ENCODE measurements at regions not wholly inside any gene's neighbourhood (a gene's known extent, or its start where the extent isn't known, plus 50 kb on each side); places are given as distances from the start of the nearest gene placed in this dataset.

DNA sequence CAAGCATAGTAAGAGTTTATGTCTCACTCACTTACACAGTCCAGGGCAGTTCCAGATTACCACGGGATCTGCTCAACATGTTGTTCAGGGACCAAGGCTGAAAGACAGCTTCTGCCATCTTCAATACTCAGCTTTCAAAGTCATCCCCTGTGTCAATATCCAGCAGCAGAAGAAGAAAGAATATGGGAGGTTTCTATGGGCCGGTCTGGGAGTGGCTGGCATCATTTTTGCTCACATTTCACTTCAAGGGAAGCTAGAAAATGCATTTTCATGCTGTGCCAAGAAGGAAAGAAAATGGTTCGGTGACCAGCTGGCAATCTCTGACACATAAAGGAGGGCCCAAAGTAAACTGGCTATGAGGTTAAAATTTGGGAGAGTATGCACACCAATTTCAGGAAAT lies 211.5 kb upstream of the KLF3 start:
- ATAC-seq = no peak
- H3K9me3 Mint-ChIP-seq = peaks cover 9 to 20% of the 10 kb centered on the region in 2 donors
- H3K4me1 Mint-ChIP-seq = peaks cover 59% of the 10 kb centered on the region
- H3K4me3 Mint-ChIP-seq = peak overlapping the region in 1 of 2 donors; percentile 20
- H3K27me3 Mint-ChIP-seq = no peaks in the 10 kb centered on the region
- H3K27ac Mint-ChIP-seq = no peak overlapping the region
- no peak for DNase-seq

DNA sequence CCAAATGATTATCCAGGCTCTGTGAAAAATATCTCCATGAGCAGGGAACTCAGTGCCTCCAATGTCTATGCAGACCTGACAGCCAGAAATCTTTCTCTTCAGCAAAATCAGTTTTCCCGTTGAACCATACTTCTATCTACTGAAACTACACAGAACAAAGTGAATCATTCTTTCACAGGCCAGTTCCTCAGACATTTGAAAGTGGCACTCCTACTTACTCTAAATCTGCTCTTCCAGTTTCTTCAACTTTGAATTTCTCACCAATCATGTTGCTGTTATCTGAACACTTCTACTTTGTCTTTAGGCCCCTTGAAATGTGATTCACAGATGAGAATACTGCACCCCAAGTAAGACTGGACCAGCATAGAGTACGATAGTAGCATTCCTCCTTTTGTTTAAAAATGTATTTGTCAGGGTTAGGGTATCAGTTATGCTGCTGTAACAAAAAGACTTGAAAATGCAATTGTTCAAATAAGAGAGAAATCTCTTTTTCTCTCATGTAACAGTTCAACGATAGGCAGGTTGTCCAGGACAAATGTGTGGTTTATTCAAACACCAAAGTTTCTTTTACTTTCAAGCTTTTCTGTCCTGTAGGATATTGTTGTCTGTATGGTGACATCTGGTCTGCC lies 210.6 kb upstream of the KLF3 start:
- Mint-ChIP-seq H3K4me1 (peaks cover 59% of the 10 kb centered on the region), H3K4me3 (peak overlapping the region in 1 of 2 donors; percentile 53), H3K27ac (no peak overlapping the region), H3K9me3 (peaks cover 8 to 17% of the 10 kb centered on the region in 2 donors), H3K27me3 (no peaks in the 10 kb centered on the region)
- DNase-seq (no peak), ATAC-seq (no peak)

DNA sequence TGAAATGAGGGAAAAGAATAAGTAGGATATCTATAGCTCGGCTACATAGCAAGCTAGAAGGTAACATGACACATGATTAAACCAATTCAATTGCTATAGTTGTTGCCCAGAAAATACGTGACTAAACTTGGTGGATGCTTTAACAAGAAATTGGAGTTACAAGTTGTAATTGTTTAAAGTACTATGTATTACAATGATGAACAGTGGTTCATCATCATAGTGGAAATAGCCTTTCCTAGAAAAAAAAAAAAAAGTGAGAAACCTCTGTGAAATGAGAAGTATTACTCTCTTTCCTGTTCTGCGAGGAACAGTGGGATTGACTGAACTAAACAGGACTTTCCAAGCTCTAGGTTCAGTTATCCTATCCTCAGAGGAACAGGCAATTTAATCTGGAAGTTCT lies 209.7 kb upstream of the KLF3 start:
- H3K4me3 Mint-ChIP-seq = peak overlapping the region; percentile 53 to 55
- no peak for DNase-seq
- no peak overlapping the region for H3K27ac Mint-ChIP-seq
- ATAC-seq = no peak
- peaks cover 8 to 16% of the 10 kb centered on the region in 2 donors for H3K9me3 Mint-ChIP-seq
- H3K27me3 Mint-ChIP-seq = no peaks in the 10 kb centered on the region
- peaks cover 58% of the 10 kb centered on the region for H3K4me1 Mint-ChIP-seq

DNA sequence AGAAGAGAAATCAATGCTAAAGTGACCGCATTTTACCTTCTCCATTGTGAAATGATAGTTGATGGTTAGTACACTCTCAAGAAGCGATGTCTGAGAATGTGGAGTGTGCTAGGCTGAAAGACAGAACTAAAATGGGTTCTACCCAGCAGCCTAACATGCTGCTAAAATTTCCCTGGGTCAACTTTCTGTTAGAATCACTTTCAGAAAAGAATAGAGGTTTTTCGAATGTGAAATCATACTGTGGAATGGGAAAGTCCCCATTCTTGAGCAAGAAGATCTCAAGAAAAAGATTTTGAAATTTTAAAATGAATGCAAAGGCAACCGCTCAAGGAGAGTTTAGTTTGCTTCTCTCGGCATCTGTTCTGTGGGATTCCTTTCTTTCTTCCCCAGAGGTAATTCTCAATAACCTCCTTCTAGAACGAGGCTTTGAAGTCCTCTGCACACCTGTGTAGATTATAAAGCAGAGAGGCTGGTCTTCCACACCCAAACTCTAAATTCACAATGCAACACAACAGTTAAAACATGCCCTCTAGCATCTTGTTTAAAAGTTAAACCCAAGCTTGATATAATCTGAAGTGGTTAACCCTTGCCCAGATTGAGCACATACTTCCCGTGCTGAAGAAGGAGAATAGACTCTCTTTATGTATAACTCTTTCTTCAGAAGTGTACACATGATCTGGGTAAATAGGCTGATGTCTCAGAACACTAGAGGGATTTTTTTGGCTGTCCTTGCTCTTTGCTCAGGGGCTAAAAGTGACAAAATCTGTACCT lies 208.7 kb upstream of the KLF3 start:
- Mint-ChIP-seq H3K4me1 (peaks cover 51% of the 10 kb centered on the region), H3K27me3 (no peaks in the 10 kb centered on the region), H3K9me3 (peaks cover 8 to 11% of the 10 kb centered on the region in 2 donors), H3K4me3 (peak overlapping the region; percentile 16 to 53), H3K27ac (no peak overlapping the region)
- peak in 1 of 2 donors; percentile 26 for DNase-seq
- ATAC-seq = peak; percentile 88

DNA sequence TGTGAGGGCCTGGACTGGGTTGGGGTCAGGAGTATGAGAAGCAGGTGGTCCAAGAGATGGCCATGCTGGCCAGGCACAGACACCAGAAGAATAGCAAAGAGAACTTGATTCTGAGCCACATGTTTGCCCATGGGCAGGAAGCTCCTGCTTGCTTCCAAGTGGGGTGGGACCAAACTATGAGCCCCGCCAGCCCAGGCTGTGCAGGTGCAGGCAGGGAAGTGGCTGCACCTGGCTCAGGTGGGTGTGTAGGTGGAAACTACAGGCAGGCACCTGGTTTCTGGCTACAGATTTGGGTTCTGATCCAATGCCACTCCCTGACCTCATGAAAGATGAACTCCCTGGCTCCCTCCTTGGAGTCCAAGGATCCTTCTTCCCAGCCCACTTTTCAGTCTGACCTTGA lies 207.9 kb upstream of the KLF3 start:
- ATAC-seq (no peak), DNase-seq (no peak)
- Mint-ChIP-seq H3K9me3 (peaks cover 8 to 11% of the 10 kb centered on the region in 2 donors), H3K27me3 (no peaks in the 10 kb centered on the region), H3K27ac (no peak overlapping the region), H3K4me3 (no peak overlapping the region), H3K4me1 (peaks cover 51% of the 10 kb centered on the region)

DNA sequence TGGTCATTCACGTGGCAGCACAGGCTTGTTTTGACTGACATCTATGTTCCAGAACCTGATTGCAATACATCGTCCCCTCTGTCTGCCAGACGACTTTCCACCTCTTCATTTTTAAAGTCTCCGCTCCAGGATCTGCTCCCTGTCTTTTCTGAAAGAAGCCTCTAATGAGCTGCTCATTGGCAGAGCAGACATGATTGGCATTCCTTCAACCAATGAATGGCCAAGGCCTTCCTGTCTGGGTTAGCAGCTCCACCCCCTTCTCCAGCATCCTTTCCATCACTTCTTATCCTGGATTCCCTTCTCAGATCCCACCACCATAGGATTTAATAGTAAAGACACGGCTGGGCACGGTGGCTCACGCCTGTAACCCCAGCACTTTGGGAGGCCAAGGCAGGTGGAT lies 202.7 kb upstream of the KLF3 start:
- H3K9me3 Mint-ChIP-seq = peaks cover 0 to 7% of the 10 kb centered on the region in 2 donors
- no peaks in the 10 kb centered on the region for H3K27me3 Mint-ChIP-seq
- DNase-seq (no peak), ATAC-seq (no peak)
- H3K4me1 Mint-ChIP-seq = peaks cover 11% of the 10 kb centered on the region
- H3K4me3 Mint-ChIP-seq = no peak overlapping the region
- peak overlapping the region in 1 of 2 donors; percentile 67 for H3K27ac Mint-ChIP-seq

DNA sequence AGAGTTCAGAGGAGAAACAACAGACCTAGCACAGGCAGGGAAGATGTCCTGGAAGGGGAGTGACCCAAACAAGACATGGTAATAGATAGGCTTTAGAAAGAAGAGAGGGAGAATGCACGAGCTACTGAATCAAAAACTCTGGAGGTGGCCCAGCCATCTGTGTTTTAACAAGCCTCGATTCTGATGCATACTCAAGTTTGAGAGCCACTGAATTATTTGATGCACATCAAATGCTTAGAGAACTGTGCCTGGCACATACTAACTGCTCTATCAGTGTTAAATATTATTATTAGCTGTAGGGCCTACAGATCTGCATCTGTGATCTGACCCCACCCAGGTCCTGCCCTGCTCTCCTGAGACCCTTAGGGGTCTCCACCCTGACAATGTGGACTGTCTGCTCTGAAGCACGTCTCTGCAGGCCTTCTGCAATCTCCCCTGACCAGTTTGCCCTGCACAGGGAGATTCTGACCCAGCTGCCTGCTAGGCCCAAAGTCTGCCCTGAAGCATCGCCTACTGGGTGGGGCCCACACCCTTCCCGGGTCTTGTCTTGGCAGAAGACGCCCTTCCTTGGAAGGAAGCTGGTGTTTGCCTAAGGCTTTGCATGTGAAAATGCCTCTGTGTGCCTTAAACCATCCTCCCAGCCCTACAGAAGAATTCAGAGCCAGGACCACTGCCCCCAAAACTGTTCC lies 201.5 kb upstream of the KLF3 start:
- no peaks in the 10 kb centered on the region for H3K27me3 Mint-ChIP-seq
- peaks cover 9 to 18% of the 10 kb centered on the region in 2 donors for H3K9me3 Mint-ChIP-seq
- DNase-seq = no peak
- no peak overlapping the region for H3K4me3 Mint-ChIP-seq
- ATAC-seq = no peak
- no peak overlapping the region for H3K27ac Mint-ChIP-seq
- peaks cover 11% of the 10 kb centered on the region for H3K4me1 Mint-ChIP-seq

DNA sequence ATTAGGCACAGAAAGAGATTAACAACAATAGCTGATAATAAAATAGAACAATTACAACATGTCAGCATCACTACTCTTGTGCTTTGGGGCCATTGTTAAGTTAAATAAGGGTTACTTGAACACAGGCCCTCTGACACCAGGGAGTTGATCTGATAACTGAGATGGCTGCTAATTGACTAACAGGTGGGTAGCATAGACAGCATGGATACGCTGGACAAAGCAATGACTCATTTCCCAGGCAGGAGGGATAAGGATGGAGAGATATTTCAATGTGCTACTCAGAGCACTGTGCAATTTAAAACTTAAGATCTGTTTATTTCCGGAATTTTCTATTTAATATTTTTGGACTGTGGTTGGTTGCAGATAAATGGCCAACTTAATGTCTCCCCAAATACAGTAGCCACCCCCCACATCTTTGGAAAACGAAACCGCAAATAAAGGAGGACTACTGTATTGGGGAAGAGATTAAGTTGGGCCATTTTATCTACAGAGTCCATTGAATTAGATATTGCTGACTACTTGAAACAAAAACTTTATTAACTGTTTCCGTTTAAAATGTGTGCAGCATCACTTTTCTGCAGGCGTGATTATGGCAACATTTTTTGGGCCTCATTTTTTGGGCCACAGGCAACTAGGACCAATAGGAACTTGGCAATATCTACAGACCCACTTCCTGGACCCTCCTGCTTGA lies 200.6 kb upstream of the KLF3 start:
- DNase-seq (no peak), ATAC-seq (no peak)
- Mint-ChIP-seq H3K9me3 (peaks cover 11 to 18% of the 10 kb centered on the region in 2 donors), H3K27me3 (no peaks in the 10 kb centered on the region), H3K4me3 (no peak overlapping the region), H3K27ac (no peak overlapping the region), H3K4me1 (peaks cover 11% of the 10 kb centered on the region)

DNA sequence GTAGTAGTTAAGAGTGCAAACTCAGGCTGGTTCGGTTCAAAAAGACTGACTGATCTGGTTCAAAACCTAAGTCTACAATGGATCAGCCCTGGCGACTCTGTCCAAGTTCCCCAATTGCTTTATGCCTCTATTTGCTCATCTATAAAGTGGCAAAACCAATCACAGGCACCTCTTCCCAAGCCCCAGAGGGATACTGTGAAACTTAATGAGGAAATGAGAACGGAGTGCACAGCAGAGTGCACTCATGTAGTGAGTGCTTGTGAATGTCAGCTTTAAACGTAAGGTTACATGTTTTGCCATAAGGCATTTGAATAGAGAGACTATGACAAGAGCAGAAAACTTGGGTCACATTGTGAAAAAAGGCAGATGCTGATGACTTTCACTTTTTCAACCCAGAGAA lies 199.7 kb upstream of the KLF3 start:
- no peak overlapping the region for H3K27ac Mint-ChIP-seq
- no peak for ATAC-seq

DNA sequence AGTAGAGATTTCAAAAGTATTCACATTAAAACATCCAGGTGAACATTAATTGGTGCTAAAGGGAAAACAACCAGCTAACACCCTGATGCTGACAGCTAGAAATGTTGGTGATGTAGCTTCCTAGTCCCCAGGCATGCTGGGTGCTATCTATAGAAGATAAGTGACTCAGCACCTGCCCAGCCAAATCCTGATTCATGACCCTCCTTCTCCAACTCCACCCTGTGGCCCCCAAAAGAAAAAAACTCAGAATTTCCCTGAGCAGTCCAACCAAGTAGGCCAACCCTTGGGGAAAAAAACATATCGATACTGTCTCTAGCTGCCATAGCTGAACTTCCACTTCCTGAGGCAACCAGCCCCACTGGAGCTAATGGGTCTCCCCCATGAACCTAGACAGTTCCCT lies 197.6 kb upstream of the KLF3 start:
- Mint-ChIP-seq H3K9me3 (peaks cover 22 to 24% of the 10 kb centered on the region in 2 donors), H3K27ac (no peak overlapping the region), H3K4me1 (peaks cover 11% of the 10 kb centered on the region), H3K4me3 (no peak overlapping the region), H3K27me3 (no peaks in the 10 kb centered on the region)
- no peak for ATAC-seq
- no peak for DNase-seq

More for the DNA sequence above, 199.7 kb upstream of the KLF3 start:
- no peak for DNase-seq
- Mint-ChIP-seq H3K27me3 (no peaks in the 10 kb centered on the region), H3K4me1 (peaks cover 11% of the 10 kb centered on the region), H3K9me3 (peaks cover 16 to 18% of the 10 kb centered on the region in 2 donors), H3K4me3 (no peak overlapping the region)

DNA sequence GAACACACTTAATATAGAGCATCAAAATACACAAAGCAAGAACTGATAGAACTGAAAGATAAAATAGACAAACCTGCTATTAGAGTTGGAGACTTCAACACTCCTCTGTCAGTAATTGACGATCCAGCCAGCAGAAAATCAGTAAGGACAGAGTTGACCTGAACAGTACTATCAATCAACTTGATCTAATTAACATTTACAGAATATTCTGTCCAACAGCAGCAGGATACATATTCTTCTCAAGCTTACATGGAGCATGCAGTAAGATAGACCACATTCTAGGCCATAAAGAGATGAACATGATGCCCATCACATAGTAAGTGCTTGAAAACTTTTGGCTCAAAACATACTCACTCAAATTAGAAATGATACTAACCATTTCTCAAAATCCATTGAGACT lies 196.7 kb upstream of the KLF3 start:
- H3K4me3 Mint-ChIP-seq = no peak overlapping the region
- H3K27me3 Mint-ChIP-seq = no peaks in the 10 kb centered on the region
- DNase-seq (no peak), ATAC-seq (no peak)
- H3K27ac Mint-ChIP-seq = no peak overlapping the region
- peaks cover 11% of the 10 kb centered on the region for H3K4me1 Mint-ChIP-seq
- H3K9me3 Mint-ChIP-seq = peaks cover 22 to 24% of the 10 kb centered on the region in 2 donors

DNA sequence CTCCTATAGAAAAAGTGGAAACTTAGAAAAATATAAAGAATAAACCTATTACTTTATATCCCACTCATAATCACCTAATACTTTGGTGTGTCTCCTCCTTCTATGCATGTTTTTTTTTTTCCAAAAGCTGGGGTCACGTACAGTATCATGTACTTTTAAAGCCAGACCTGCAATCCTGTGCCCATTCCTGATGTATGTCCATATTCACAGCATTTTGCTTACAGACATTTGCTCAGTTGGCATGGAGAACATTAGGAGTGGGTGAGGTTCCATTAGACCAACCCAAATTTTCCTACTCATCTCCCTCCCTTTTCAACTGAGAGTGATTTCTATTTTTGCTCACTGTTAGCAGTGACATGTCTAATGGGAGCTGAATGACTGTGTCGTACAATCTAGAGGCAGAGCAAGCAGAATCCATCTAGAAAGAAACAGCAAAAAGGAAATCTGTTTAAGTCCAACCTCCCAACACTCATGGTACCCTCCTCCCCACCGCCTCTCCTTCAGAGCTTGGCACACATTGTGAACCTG lies 195.6 kb upstream of the KLF3 start:
- no peak for ATAC-seq
- no peak overlapping the region for H3K4me3 Mint-ChIP-seq
- H3K27ac Mint-ChIP-seq = no peak overlapping the region
- H3K9me3 Mint-ChIP-seq = peaks cover 22 to 24% of the 10 kb centered on the region in 2 donors
- H3K27me3 Mint-ChIP-seq = no peaks in the 10 kb centered on the region
- peaks cover 11% of the 10 kb centered on the region for H3K4me1 Mint-ChIP-seq
- DNase-seq = no peak

DNA sequence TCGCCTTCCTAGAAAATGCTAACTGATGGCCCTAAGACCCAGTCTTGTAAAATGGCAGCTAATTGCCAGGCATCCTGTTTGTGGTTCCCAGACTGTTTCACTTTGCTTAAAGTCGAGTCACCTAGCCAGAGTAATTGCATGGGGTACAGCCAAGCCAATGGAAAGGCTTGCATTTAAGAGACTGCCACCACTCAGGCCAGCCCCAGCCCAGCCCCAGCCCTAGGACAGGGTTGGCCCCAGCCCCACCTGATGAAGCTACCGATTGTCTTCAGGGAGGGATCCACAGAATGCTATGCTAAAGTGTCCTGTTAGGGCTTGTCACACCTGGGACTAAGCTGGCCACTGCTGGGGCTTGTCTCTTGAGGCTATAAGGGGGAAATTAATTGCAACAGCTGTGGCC lies 194.6 kb upstream of the KLF3 start:
- H3K4me1 Mint-ChIP-seq = peaks cover 8% of the 10 kb centered on the region
- no peaks in the 10 kb centered on the region for H3K27me3 Mint-ChIP-seq
- H3K9me3 Mint-ChIP-seq = peaks cover 19 to 22% of the 10 kb centered on the region in 2 donors
- H3K27ac Mint-ChIP-seq = no peak overlapping the region
- no peak overlapping the region for H3K4me3 Mint-ChIP-seq
- peak; percentile 42 for ATAC-seq
- DNase-seq = no peak

DNA sequence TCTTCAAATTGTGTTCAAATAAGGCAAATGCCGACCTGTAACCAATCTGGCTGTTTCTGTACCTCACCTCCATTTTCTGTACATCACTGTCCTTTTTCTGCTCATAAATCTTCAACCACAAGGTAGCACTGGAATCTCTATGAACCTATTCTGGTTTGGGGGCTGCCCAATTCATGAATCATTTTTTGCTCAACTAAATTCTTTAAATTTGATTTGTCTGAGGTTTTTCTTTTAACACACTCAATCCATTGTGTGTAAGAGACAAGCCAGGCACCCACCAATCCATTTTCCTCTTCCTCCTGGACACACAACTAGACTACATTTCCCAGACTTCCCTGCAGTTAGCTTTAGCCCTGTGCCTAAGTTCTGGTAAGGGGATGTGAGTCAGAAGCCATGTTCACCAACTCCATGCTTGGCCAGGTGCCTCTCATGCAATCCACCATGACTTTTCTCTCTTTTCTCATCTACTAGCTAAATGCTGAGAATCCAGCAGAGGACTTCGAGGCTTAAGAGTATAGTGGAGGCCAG lies 193.2 kb upstream of the KLF3 start:
- no peaks in the 10 kb centered on the region for H3K27me3 Mint-ChIP-seq
- no peak for DNase-seq
- H3K4me3 Mint-ChIP-seq = no peak overlapping the region
- no peak overlapping the region for H3K27ac Mint-ChIP-seq
- peaks cover 26% of the 10 kb centered on the region in 2 donors for H3K9me3 Mint-ChIP-seq
- no peak for ATAC-seq
- no peaks in the 10 kb centered on the region for H3K4me1 Mint-ChIP-seq

DNA sequence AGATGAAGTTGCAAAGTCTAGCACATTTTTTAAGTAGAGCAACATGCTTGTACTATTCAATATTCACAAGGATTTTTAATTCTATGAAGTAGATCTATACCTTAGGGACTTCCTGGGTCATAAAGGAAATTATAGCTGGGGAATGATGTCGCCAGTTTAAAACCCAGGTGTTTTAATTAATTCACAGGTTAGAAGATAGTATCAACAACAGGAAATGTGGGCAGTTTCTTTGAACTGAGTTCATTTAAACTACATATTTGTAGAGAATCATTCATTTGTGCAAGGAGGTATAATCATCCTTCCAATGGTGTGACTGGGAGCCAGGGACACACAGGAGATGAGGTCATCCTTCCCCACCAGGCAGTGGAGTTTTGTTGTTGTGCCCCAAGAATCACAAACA lies 181.3 kb upstream of the KLF3 start:
- peak overlapping the region in 1 of 2 donors; percentile 34 for H3K27ac Mint-ChIP-seq
- DNase-seq = no peak
- no peak for ATAC-seq

More for the DNA sequence above, 181.3 kb upstream of the KLF3 start:
- Mint-ChIP-seq H3K9me3 (peaks cover 4 to 5% of the 10 kb centered on the region in 2 donors), H3K27me3 (no peaks in the 10 kb centered on the region), H3K4me3 (no peak overlapping the region), H3K4me1 (peaks cover 7% of the 10 kb centered on the region)
